ENCODE measurements at regions not wholly inside any gene's neighbourhood (a gene's known extent, or its start where the extent isn't known, plus 50 kb on each side); places are given as distances from the start of the nearest gene placed in this dataset.
"Not testable (repeated sequence)": the region's sequence is repeated elsewhere in the genome, so short reads cannot be mapped to it uniquely, and the experiment has no call there.

DNA sequence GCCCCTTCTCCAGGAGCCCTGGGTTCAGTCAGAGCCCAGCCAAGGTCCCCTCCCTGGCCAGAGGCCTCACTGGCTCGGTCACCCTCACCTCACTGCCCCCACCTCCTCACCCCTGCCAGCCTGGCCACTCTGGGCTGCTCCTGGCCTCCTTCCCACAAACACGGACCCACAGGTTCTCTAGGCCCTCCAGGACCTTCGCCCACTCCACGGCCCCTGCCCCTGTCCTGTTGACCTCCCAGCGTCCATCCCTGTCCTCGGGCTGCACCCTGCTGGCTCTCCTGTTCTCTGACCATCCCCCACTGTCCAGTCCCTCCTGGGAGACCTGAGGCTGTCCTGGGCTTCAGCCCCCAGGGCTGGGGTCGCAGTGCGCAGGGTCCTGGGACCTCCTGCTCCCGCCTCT is 173.3 kb downstream of the TMEM121 start:
- DNase-seq (ENCODE audit: low spot score); in situ Hi-C loops (cut with HindIII; ENCODE audit: low sequenced_read_pairs): not testable (repeated sequence)

DNA sequence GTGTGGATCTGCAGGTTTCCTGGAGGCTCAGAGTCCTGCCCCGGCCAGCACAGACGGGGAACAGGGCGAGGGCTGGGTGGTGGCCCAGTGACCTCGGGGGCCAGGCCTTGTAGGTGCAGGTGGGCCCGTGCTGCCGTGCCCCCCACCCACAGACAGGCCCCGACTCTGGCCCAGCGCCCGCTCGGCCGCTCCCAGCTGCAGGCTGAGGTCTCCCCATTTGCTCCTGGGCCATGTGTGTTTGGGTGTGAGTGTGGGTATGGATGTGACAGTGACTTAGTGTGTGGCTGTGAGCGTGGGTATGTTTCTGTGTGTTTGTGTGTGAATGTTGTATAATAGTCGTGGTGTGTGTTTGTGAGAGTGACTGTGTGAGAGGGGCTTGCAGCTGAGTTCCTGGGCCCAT is 173.8 kb downstream of the TMEM121 start:
- in situ Hi-C loops (cut with HindIII; ENCODE audit: low sequenced_read_pairs); DNase-seq (ENCODE audit: low spot score): not testable (repeated sequence)

DNA sequence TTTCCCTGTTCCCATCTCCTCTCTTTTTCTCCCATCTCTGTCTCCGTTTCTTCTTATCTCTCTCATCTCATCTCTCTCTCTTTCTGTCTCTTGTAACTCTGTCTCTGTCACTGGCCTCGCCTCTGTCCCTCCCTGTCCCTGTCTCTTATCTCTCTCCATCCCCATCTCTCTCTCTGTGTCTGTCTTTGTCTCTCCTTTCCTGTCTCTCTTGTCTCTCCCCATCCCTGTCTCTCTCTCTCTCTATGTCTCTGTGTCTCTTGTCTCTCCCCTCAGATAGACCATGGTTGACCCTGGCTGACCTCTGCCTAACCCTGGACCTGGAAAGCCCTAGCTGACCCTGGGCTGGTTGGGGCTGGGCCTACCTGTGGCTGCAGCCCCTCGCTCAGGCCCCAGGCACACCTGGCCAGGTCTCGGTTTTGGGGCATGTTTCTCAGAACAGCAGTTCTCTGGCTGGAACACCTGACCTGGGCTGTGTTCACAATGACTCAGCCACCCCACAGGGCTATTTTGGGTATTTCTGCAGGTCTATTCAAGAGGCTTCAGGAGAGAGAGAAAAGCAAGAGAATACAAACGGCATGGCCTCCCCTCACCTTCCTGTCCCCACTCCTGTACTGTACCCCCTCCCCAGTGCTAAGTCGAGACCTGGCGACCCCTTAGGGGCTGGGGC is 174.4 kb downstream of the TMEM121 start:
- DNase-seq (ENCODE audit: low spot score) = no peak
- in situ Hi-C loops (cut with HindIII; ENCODE audit: low sequenced_read_pairs) = no loop called here

DNA sequence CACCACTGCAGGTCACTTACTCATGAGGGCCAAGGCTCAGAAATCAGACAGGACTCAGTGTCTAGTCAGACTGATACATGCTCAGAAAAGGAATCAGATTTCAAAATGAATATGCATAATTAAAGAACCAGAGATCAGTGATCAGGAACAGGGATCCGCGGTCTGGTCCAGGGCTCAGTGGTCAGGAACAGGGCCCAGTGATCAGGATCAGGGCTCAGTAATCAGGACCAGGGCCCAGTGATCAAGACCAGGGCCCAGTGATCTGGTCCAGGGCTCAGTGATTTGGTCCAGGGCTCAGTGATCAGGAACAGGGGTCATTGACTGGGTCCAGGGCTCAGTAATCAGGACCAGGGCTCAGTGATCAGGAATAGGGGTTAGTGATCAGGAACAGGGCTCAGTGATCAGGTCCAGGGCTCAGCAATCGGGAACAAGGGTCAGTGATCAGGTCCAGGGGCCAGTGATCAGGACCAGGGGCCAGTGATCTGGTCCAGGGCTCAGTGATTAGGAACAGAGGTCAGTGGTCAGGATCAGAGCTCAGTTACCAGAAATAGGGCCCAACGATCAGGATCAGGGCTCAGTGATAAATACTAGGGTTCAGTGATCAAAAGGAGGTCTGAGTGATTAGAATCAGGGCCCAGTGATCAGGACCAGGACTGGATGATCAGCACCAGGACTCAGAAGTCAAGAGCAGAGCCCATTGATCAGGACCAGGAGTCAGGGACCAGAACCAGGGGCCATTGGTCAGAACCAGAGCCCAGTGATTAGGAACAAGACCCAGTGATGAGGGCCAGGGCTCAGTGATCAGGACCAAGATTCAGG is 175.3 kb downstream of the TMEM121 start:
- DNase-seq (ENCODE audit: low spot score) = no peak
- in situ Hi-C loops (cut with HindIII; ENCODE audit: low sequenced_read_pairs) = no loop called here

DNA sequence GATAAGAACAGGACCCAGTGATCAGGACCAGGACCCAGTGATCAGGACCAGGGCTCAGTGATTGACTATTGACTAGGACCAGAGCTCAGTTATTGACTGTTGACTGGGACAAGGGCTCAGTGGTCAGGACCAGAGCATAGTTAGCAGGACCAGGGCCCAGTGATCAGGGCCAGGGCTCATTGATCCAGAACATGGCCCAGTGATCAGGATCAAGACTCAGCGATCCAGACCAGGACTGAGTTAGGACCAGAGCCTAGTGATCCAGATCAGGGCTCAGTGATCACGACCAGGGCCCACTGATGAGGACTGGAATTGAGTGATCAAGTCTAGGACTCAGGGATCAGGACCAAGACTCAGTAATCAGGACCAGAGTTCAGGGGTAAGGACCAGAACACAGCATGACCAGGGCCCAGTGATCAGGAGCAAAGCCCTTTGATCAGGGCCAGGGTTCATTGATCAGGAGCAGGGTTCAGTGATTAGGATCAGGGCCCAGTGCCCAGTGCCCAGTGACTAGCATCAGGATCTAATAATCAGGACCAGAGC is 176.0 kb downstream of the TMEM121 start:
- DNase-seq (ENCODE audit: low spot score) = no peak
- in situ Hi-C loops (cut with HindIII; ENCODE audit: low sequenced_read_pairs) = no loop called here

DNA sequence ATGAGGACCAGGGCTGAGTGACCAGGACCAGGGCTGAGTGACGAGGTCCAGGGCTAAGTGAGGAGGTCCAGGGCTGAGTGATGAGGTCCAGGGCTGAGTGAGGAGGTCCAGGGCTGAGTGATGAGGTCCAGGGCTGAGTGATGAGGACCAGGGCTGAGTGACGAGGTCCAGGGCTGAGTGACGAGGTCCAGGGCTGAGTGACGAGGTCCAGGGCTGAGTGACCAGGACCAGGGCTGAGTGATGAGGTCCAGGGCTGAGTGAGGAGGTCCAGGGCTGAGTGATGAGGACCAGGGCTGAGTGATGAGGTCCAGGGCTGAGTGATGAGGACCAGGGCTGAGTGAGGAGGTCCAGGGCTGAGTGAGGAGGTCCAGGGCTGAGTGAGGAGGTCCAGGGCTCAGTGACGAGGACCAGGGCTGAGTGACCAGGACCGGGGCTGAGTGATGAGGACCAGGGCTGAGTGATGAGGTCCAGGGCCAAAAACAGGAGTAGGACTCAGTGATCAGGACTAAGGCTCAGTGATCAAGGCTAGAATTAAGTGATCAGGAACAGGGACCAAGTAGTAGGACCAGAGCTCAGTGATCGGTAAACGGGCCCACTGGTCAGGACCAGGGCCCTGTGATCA is 176.8 kb downstream of the TMEM121 start:
- in situ Hi-C loops (cut with HindIII; ENCODE audit: low sequenced_read_pairs); DNase-seq (ENCODE audit: low spot score): not testable (repeated sequence)

DNA sequence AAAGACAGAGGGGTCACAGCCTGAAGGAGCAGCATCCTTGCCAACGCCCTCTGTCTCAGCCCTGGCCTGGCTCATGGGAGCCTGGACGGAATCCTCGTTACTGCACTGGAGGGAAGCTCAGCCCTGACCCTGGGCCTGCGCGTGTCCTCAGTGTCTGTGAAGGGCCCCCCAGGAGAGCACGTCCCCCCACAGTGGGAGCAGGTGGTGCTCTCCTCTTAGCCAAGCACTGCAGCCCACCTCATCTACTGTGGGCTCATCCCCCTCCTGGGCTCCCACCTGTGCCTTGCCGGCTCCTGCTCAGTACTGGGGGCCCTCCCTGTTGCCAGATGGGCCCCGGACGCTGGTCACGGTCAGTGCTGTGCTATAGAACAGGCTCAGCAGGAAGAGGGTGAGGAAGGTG is 177.7 kb downstream of the TMEM121 start:
- in situ Hi-C loops (cut with HindIII; ENCODE audit: low sequenced_read_pairs); DNase-seq (ENCODE audit: low spot score): not testable (repeated sequence)

DNA sequence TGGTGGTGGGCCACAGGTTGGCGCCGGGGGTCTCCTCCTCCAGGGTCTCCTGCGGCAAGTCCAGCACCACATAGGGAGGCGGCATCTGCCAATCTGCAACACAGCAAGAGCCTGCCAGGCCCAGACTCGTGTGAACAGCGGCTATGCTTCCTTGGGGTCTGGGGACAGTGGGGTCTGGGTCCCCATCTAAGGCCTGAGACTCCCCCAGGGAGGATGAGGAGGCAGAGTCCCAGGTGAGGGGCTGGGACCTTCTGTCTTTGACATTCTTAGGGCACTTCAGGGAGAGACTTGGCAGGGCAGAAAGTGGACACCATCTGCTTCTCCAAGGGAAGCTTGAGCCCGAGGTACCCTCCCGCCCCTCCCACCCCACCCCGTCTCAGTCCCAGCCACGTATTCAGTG is 178.1 kb downstream of the TMEM121 start:
- DNase-seq (ENCODE audit: low spot score); in situ Hi-C loops (cut with HindIII; ENCODE audit: low sequenced_read_pairs): not testable (repeated sequence)

DNA sequence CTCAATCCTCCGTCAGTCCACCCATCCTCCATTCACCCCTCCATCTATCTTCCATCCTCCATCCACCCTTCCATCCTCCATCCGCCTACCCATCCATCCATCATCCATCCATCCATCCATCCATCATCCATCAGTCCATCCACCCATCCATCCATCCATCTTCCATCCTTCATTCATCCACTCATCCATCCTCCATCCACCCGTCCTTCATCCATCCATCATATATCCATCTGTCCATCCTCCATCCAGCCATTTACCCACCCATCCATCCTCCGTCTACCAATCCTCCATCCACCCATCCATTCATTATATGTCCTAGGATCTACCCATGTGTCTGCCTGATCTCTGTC is 179.1 kb downstream of the TMEM121 start:
- DNase-seq (ENCODE audit: low spot score) = not testable (repeated sequence)

DNA sequence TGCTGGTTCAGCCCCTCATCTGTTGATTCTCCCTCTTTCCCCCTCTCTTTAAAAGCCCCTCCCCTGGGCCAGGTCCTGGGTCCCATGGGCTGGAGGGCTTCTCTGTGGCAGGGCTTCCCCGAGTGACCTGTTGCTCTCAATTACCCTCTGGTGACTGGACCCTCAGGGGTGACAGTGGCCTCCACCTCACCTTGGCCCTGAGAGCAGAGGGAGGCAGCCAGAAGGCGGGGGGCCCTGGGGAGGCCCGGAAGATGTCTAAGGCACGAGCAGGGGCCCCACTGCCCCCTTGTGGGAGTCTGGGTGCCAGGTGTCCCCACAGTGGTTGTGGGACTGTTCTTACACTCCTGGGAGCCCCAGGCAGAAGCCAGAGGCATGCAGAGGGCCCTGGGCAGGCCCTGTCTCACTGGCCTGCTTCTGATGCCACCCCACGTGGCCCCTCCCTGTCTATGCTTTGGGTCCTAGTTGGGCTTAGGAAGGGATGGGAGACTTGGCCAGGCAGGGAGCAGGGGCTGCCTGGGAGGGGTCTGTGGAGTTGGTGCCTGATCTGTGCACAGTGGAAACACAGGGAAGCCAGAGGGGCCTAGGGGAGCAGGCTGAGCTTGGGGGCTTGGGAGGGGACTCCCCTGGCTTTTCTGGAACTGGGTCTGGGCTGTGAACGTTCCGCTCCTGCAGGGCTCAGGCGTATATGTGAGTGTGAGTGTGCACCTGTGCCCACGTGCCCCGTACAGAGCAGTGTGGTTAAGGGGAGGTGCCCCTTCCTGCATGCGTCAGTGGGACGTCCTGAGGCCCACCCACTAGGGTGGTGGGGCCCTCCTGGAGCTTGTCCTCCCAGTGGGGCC is 179.7 kb downstream of the TMEM121 start:
- DNase-seq (ENCODE audit: low spot score); in situ Hi-C loops (cut with HindIII; ENCODE audit: low sequenced_read_pairs): not testable (repeated sequence)

More for the DNA sequence above, 179.1 kb downstream of the TMEM121 start:
- in situ Hi-C loops (cut with HindIII; ENCODE audit: low sequenced_read_pairs) = not testable (repeated sequence)

DNA sequence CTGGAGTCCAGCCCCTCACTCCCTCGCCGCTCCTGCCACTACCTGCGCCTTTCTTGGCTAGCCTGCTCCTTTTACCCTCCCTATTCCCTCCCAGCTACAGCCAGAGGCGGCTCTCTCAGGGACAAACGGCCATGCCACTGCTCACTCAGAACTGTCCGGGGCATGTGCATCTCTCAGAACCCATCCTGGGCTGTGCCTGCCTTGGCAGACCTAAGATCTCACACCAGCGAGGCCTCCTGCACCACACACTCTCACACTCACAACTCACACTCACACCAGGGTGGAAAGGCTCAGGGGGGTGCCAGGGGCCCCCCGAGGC is 180.3 kb downstream of the TMEM121 start:
- in situ Hi-C loops (cut with HindIII; ENCODE audit: low sequenced_read_pairs); DNase-seq (ENCODE audit: low spot score): not testable (repeated sequence)

DNA sequence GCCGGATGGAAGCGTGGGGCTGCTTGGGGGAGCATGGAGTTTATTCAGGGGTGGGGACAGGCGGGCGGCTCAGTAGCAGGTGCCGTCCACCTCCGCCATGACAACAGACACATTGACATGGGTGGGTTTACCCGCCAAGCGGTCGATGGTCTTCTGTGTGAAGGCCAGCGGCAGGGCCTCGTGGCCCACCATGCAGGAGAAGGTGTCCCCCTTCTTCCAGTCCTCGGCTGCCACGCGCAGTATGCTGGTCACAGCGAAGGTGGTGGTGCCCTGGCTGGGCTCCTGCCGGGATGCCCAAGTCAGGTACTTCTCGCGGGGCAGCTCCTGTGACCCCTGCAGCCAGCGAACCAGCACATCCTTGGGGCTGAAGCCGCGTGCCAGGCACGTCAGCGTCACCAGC is 180.7 kb downstream of the TMEM121 start:
- in situ Hi-C loops (cut with HindIII; ENCODE audit: low sequenced_read_pairs); DNase-seq (ENCODE audit: low spot score): not testable (repeated sequence)

DNA sequence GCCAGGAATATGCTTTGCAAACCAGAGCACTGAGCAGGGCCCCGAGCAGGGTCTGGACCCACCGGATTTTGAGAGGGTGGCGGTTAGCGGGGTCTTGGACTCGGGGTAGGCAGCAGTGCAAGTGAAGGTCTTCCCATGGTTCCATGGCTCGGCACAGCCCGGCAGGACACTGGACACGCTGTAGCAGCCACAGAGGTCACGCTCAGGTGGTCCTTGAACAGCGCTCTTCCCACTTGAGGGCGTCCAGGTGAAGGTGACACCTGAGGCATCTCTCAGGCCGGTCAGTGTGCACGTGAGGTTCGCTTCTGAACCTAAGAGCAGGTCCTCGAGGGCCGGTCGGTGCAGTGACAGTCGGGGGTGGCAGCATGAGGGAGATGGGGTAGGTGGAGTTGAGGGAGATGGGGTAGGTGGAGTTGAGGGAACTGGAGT is 181.4 kb downstream of the TMEM121 start:
- in situ Hi-C loops (cut with HindIII; ENCODE audit: low sequenced_read_pairs); DNase-seq (ENCODE audit: low spot score): not testable (repeated sequence)

DNA sequence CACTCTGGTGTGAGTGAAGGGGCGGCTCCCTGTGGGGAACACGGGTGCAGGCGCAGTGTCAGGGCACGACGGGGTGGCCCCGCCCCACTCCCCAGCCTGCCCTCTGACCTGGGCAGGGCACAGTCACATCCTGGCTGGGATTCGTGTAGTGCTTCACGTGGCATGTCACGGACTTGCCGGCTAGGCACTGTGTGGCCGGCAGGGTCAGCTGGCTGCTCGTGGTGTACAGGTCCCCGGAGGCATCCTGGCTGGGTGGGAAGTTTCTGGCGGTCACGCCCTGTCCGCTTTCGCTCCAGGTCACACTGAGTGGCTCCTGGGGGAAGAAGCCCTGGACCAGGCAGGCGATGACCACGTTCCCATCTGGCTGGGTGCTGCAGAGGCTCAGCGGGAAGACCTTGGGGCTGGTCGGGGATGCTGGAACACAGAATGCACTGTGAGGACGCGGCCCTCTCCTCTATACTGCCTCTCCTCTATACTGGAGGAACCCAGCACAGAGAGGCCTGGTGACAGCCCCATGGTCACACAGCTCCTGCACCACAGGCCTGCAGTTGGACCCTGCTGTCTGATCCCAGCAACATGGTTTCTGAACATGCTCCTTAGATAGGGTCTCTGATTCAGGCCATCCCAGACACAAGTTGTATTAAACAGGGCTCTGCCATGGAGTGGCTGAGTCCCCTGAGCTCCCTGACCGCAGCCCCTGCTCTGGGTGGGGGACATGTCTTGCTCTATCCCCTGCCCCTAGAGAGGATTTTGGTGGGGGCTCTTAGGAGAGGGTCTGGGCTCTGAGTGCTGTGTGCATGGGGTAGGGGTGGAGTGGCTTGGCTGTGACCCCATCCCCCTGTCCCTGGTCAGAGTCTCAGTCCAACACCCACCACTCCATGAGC is 182.1 kb downstream of the TMEM121 start:
- DNase-seq (ENCODE audit: low spot score); in situ Hi-C loops (cut with HindIII; ENCODE audit: low sequenced_read_pairs): not testable (repeated sequence)

DNA sequence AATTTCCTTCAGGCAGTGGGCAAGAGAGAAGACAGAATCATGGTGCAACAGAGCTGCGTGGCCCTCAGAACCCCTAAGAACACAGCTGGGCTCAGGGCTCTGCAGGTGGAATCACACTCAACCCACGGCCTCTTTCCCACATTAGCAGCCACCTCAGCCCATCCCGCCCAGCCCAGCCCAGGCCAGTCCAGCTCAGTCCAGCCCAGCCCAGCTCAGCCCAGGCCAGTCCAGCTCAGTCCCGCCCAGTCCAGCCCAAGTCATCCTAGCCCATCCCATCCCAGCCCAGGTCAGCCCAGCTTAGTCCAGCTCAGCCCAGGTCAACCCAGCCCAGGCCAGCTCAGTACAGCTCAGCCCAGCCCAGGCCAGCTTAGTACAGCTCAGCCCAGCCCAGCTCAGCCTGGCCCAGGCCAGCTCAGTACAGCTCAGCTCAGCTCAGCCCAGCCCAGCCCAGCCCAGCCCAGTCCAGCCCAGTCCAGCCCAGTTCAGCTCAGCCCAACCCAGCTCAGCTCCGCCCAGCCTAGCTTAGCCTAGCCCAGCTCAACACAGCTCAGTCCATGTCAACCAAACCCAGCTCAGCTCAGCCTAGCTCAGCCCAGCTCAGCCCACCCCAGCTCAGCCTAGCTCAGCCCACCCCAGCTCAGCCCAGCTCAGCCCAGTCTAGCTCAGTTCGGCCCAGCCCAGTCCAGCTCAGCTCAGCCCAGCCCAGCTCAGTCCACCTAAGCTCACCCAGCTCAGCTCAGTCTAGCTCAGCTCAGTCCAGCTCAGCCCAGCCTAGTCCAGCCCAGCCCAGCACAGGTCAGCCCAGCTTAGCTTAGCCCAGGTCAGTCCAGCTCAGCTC is 183.1 kb downstream of the TMEM121 start:
- DNase-seq (ENCODE audit: low spot score) = no peak
- in situ Hi-C loops (cut with HindIII; ENCODE audit: low sequenced_read_pairs) = no loop called here

DNA sequence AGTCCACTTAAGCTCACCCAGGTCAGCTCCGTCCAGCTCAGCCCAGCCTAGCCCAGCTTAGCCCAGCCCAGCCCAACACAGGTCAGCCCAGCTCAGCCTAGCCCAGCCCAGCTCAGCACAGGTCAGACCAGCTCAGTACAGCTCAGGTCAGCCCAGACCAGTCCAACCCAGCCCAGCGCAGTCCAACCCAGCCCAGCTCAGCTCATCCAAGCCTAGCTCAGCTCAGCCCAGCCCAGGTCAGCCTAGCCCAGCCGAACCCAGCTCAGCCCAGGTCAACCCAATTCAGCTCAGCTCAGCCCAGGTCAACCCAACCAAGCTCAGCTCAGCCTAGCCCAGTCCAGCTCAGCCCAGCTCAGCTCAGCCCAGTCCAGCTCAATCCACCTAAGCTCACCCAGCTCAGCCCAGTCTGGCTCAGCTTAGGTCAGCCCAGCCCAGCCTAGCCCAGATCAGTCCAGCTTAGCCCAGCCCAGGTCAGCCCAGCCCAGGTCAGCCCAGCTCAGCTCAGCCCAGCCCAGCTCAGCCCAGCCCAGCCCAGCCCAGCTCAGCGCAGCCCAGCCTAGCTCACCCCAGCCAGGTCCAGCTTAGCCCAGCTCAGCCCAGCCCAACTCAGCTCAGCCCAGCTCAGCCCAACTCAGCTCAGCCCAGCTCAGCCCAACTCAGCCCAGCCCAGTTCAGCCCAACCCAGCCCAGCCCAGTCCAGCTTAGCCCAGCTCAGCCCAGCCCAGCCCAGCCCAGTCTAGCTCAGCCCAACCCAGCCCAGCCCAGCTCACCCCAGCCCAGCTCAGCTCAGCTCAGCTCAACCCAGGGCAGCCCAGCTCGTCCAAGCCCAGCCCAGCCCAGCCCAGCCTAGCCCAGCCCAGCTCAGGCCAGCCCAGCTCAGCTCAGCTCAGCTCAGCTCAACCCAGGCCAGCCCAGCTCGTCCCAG is 184.0 kb downstream of the TMEM121 start:
- DNase-seq (ENCODE audit: low spot score) = no peak
- in situ Hi-C loops (cut with HindIII; ENCODE audit: low sequenced_read_pairs) = no loop called here
